Neuronal stem cell (in vitro differentiated cells): ENCODE measurements at regions not wholly inside any gene's neighbourhood (a gene's known extent, or its start where the extent isn't known, plus 50 kb on each side); places are given as distances from the start of the nearest gene placed in this dataset.

ENCODE experiments used
- DNase-seq: peaks from one replicate; pipeline ENCODE4 v3.0.0-alpha.2; 2013; ENCODE audit warnings: low spot score
- H2AFZ ChIP-seq: one replicate; pipeline ENCODE4 v1.6.1; 2013; ENCODE audit warnings: mild to moderate bottlenecking, low read length, inconsistent platforms
- H2AK5ac ChIP-seq: 2 replicates; pipeline ENCODE4 v1.6.1; 2013; ENCODE audit warnings: low read depth, mild to moderate bottlenecking, inconsistent platforms, low read length, moderate library complexity, mixed read lengths
- H2BK120ac ChIP-seq: 2 replicates; pipeline ENCODE4 v1.6.1; 2013; ENCODE audit warnings: low read depth, mild to moderate bottlenecking, inconsistent platforms, low read length, moderate library complexity, mixed read lengths
- H2BK12ac ChIP-seq: one replicate; pipeline ENCODE4 v1.6.1; 2013; ENCODE audit warnings: low read length, inconsistent platforms
- H2BK15ac ChIP-seq: 2 replicates; pipeline ENCODE4 v1.6.1; 2013; ENCODE audit warnings: mild to moderate bottlenecking, low read length, inconsistent platforms, mixed read lengths
- H2BK5ac ChIP-seq: one replicate; pipeline ENCODE4 v1.6.1; 2013; ENCODE audit warnings: inconsistent platforms, mild to moderate bottlenecking, low read length, moderate library complexity
- H3K14ac ChIP-seq: one replicate; pipeline ENCODE4 v1.6.1; 2013; ENCODE audit warnings: low read length, inconsistent platforms
- H3K18ac ChIP-seq: 2 replicates; pipeline ENCODE4 v1.6.1; 2013; ENCODE audit warnings: low read length, inconsistent platforms
- H3K23ac ChIP-seq: 2 replicates; pipeline ENCODE4 v1.6.1; 2013; ENCODE audit warnings: low read depth, mild to moderate bottlenecking, mixed read lengths, low read length, inconsistent platforms; ENCODE audit not compliant: poor library complexity
- H3K27ac ChIP-seq: replicated peaks from 3 replicates; pipeline ENCODE4 v1.5.1; 2013; ENCODE audit warnings: low read length, inconsistent platforms
- H3K27me3 ChIP-seq, 3 experiments: 2 replicates each; pipeline ENCODE4 v1.6.1; 2013; ENCODE audit warnings: low read length in 3 of 3, mild to moderate bottlenecking in 2 of 3, inconsistent platforms in 1 of 3, low read depth in 1 of 3, mixed read lengths in 1 of 3, moderate library complexity in 1 of 3; ENCODE audit not compliant: control insufficient read depth in 3 of 3, insufficient read depth in 3 of 3
- H3K36me3 ChIP-seq, 2 donors: replicated peaks in 1 of 2; 2 replicates each; pipeline ENCODE4 v1.6.1; 2013; ENCODE audit warnings: low read length in 2 of 2; ENCODE audit not compliant: control insufficient read depth in 2 of 2, insufficient read depth in 2 of 2
- H3K4ac ChIP-seq: 2 replicates; pipeline ENCODE4 v1.6.1; 2013; ENCODE audit warnings: inconsistent platforms, mild to moderate bottlenecking, low read length, moderate library complexity
- H3K4me1 ChIP-seq, 2 donors: 1 replicate in 1 of 2; 2 replicates in 1 of 2; pipeline ENCODE4 v1.6.1; 2013; ENCODE audit warnings: low read length in 2 of 2, low read depth in 1 of 2; ENCODE audit not compliant: control insufficient read depth in 2 of 2, insufficient read depth in 1 of 2
- H3K4me2 ChIP-seq: one replicate; pipeline ENCODE4 v1.6.1; 2013; ENCODE audit warnings: mild to moderate bottlenecking, low read length, inconsistent platforms; ENCODE audit not compliant: insufficient read depth, poor library complexity, severe bottlenecking
- H3K4me3 ChIP-seq, 2 donors: 2 replicates each; pipeline ENCODE4 v1.5.1; 2013; ENCODE audit warnings: low read length in 2 of 2, mild to moderate bottlenecking in 2 of 2, inconsistent platforms in 1 of 2, moderate library complexity in 1 of 2
- H3K79me1 ChIP-seq: one replicate; pipeline ENCODE4 v1.6.1; 2013; ENCODE audit warnings: low read depth, mild to moderate bottlenecking, inconsistent platforms, low read length, moderate library complexity
- H3K9ac ChIP-seq: one replicate; pipeline ENCODE4 v1.6.1; 2013; ENCODE audit warnings: mild to moderate bottlenecking, low read depth, low read length, inconsistent platforms; ENCODE audit not compliant: poor library complexity
- H3K9me3 ChIP-seq, 2 donors: replicated peaks in 1 of 2; 2 replicates each; pipeline versions ENCODE3 to v1.6.1; 2013; ENCODE audit warnings: low read length in 2 of 2, mild to moderate bottlenecking in 2 of 2, inconsistent platforms in 1 of 2, low read depth in 1 of 2, mixed read lengths in 1 of 2, moderate library complexity in 1 of 2; ENCODE audit not compliant: control insufficient read depth in 2 of 2, insufficient read depth in 1 of 2
- H4K8ac ChIP-seq: one replicate; pipeline ENCODE4 v1.6.1; 2013; ENCODE audit warnings: low read depth, mild to moderate bottlenecking, inconsistent platforms, low read length, moderate library complexity
- H4K91ac ChIP-seq: one replicate; pipeline ENCODE4 v1.6.1; 2013; ENCODE audit warnings: low read length, low read depth, mild to moderate bottlenecking, inconsistent platforms; ENCODE audit not compliant: poor library complexity
- WGBS, 2 donors: extraction: QIAGEN DNeasy Blood & Tissue Kit; methylation state at CpG; one replicate each; pipeline ENCODE4 v1.1.7; 2013; ENCODE audit warnings: missing lambda C conversion rate in 2 of 2, mixed read lengths in 1 of 2; ENCODE audit not compliant: insufficient read length in 2 of 2, insufficient replicate concordance in 1 of 2; ENCODE audit errors: extremely low coverage in 2 of 2; 5-methylcytosine and 5-hydroxymethylcytosine counted together

DNA sequence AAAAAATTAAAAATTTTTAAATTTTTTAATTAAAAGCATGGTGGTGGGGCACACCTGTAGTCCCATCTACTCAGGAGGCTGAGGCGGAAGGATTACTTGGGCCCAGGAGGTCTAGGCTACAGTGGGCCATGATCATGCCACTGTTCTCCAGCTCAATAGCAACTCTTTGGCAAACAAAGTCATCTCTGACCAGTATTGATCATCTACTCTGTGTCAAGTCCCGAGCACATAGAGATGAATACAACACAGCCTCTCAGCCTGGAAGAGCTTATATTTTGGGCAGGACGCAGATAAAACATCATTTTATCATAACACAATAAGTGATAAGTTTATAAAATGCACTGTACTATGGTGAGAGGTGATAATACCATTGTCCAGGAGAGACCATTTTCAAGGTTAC lies 281.6 kb upstream of the GADL1 start:
- Histone ChIP-seq H2AFZ (no peak overlapping the region), H3K14ac (no peak overlapping the region), H2BK120ac (no peak overlapping the region)

DNA sequence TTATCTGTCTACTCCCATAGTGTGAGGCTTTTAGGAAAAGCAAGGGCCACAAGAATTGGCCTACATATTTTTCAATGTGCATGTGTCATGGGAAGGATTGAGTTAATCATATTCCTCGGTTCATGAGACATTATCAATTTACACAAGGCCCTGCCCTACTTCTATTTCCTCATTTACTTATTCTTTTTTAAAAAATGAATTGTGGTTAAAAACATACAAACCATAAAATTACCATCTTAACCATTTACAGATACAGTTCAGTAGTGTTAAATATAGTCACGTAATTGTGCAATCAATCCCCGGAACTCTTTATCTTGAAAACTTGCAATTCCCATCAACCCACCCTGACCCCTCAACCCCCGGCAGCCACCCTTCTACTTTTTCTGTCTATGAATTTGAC lies 284.0 kb upstream of the GADL1 start:
- Histone ChIP-seq H3K18ac (no peak overlapping the region), H3K23ac (no peak overlapping the region), H4K91ac (no peak overlapping the region), H3K9ac (no peak overlapping the region), H2AFZ (no peak overlapping the region), H3K9me3 (no peaks in the 10 kb centered on the region), H3K4me2 (no peak overlapping the region), H3K27me3 (peaks cover 0 to 2% (median 0%) of the 10 kb centered on the region in 3 experiments), H2BK120ac (no peak overlapping the region), H4K8ac (no peak overlapping the region), H2AK5ac (no peak overlapping the region), H3K79me1 (no peaks in the 10 kb centered on the region), H2BK5ac (no peak overlapping the region), H3K14ac (no peak overlapping the region), H3K36me3 (no peaks in the 10 kb centered on the region), H3K27ac (no peak overlapping the region), H2BK15ac (no peak overlapping the region), H2BK12ac (no peak overlapping the region), H3K4ac (no peak overlapping the region), H3K4me1 (no peaks in the 10 kb centered on the region), H3K4me3 (no peak overlapping the region)
- DNase-seq: no peak
- no CpG with 5 or more reads among the region's 4 CpGs for whole genome bisulfite sequencing, 2 donors

More for the DNA sequence above, 281.6 kb upstream of the GADL1 start:
- no peak overlapping the region for H2BK5ac ChIP-seq
- H3K4me1 ChIP-seq: peaks cover 0 to 2% of the 10 kb centered on the region in 2 donors
- no CpG with 5 or more reads among the region's 3 CpGs for WGBS, 2 donors
- H2BK12ac ChIP-seq: no peak overlapping the region
- H3K4ac ChIP-seq: no peak overlapping the region
- no peak overlapping the region for H2BK15ac ChIP-seq
- no peak overlapping the region for H4K8ac ChIP-seq
- no peak overlapping the region for H3K18ac ChIP-seq
- no peaks in the 10 kb centered on the region for H3K79me1 ChIP-seq
- no peaks in the 10 kb centered on the region for H3K36me3 ChIP-seq
- peaks cover 0 to 2% (median 0%) of the 10 kb centered on the region in 3 experiments for H3K27me3 ChIP-seq
- H3K9ac ChIP-seq: no peak overlapping the region
- no peak overlapping the region for H4K91ac ChIP-seq
- DNase-seq: no peak
- no peak overlapping the region for H3K27ac ChIP-seq
- no peak overlapping the region for H2AK5ac ChIP-seq
- H3K4me2 ChIP-seq: no peak overlapping the region
- H3K9me3 ChIP-seq: no peaks in the 10 kb centered on the region
- H3K4me3 ChIP-seq: no peak overlapping the region
- no peak overlapping the region for H3K23ac ChIP-seq

DNA sequence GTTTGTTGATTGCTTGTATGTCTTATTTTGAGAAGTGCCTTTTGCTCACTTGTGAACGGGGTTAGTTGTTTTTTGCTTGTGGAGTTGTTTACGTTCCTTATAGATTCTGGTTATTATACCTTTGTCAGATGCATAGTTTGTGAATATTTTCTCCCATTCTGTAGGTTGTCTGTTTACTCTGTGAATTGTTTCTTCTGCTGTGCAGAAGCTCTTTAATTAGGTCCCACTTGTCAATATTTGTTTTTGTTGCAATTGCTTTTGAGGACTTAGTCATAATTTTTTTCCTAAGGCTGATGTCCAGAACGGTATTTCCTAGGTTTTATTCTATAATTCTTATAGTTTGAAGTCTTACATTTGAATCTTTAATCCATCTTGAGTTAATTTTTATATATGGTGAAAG lies 285.3 kb upstream of the GADL1 start:
- no peak overlapping the region for H3K4ac ChIP-seq
- H3K4me3 ChIP-seq: no peak overlapping the region
- H3K18ac ChIP-seq: no peak overlapping the region
- no peak overlapping the region for H2AFZ ChIP-seq
- no peak for DNase-seq
- H3K23ac ChIP-seq: no peak overlapping the region
- no peaks in the 10 kb centered on the region for H3K4me1 ChIP-seq
- H2BK5ac ChIP-seq: no peak overlapping the region
- H3K9ac ChIP-seq: no peak overlapping the region
- no peaks in the 10 kb centered on the region for H3K27me3 ChIP-seq
- H3K4me2 ChIP-seq: no peak overlapping the region
- no peak overlapping the region for H2BK15ac ChIP-seq
- H4K8ac ChIP-seq: no peak overlapping the region
- H3K9me3 ChIP-seq: no peaks in the 10 kb centered on the region
- no peaks in the 10 kb centered on the region for H3K36me3 ChIP-seq
- H2AK5ac ChIP-seq: no peak overlapping the region
- no CpG with 5 or more reads among the region's 3 CpGs for WGBS, 2 donors
- no peak overlapping the region for H3K14ac ChIP-seq
- H3K27ac ChIP-seq: no peak overlapping the region
- no peak overlapping the region for H2BK120ac ChIP-seq
- no peak overlapping the region for H2BK12ac ChIP-seq
- no peak overlapping the region for H4K91ac ChIP-seq
- H3K79me1 ChIP-seq: no peaks in the 10 kb centered on the region

DNA sequence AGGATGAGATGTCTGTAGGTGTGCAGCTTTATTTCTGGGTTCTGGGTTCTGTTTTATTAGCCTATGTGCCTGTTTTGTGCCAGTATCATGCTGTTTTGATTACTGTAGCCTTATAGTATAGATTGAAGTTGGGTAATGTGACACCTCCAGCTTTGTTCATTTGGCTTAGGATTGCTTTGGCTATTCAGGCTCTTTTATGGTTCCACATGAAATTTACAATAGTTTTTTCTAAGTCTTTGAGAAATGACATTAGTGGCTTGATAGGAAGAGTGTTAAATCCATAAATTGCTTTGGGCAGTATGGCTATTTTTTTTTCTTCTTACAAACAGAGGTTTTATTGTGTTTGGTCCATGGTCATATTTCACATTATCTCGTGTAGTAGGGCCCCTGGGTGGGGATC lies 285.8 kb upstream of the GADL1 start:
- Histone ChIP-seq H3K4me3 (no peak overlapping the region), H3K27ac (no peak overlapping the region), H4K8ac (no peak overlapping the region), H3K4ac (no peak overlapping the region), H2AFZ (no peak overlapping the region), H2BK15ac (no peak overlapping the region), H3K36me3 (no peaks in the 10 kb centered on the region), H2BK5ac (no peak overlapping the region), H3K79me1 (no peaks in the 10 kb centered on the region), H2BK12ac (no peak overlapping the region), H2AK5ac (no peak overlapping the region), H3K9me3 (no peaks in the 10 kb centered on the region), H4K91ac (no peak overlapping the region), H3K4me2 (no peak overlapping the region), H3K4me1 (no peaks in the 10 kb centered on the region), H3K18ac (peak overlapping the region; percentile 46), H3K14ac (no peak overlapping the region), H2BK120ac (no peak overlapping the region), H3K27me3 (no peaks in the 10 kb centered on the region), H3K23ac (no peak overlapping the region), H3K9ac (no peak overlapping the region)
- WGBS, 2 donors: no CpG with 5 or more reads among the region's 1 CpG
- no peak for DNase-seq
